Suppressor macrophage (primary cell): ENCODE measurements at regions not wholly inside any gene's neighbourhood (a gene's known extent, or its start where the extent isn't known, plus 50 kb on each side); places are given as distances from the start of the nearest gene placed in this dataset.
"Not testable (repeated sequence)": the region's sequence is repeated elsewhere in the genome, so short reads cannot be mapped to it uniquely, and the experiment has no call there.

Experiments
- DNase-seq, 4 experiments: peaks; one replicate each; pipeline ENCODE4 v3.0.0-alpha.2; 2020 to 2022

DNA sequence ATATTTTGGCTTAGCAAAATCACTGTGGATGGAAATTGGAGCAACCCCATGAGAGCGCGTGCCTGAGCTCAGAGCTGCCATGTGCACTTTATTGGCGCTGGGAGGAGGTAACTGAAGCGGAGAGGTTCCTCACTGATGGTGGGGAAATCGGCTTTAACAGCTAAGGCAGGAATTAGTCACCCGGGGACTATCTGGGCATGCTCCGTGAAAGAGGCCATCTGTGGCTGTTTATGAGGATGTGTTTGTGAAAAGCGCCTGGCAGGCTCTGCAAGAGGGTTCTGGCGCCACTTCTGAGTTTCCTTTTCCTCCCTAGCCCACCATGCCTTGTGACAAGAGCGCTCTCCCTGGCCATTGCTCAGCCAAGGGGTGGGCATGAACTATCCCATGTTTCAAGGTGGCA lies 815.6 kb downstream of the UQCRFS1 start:
- DNase-seq: no peak

DNA sequence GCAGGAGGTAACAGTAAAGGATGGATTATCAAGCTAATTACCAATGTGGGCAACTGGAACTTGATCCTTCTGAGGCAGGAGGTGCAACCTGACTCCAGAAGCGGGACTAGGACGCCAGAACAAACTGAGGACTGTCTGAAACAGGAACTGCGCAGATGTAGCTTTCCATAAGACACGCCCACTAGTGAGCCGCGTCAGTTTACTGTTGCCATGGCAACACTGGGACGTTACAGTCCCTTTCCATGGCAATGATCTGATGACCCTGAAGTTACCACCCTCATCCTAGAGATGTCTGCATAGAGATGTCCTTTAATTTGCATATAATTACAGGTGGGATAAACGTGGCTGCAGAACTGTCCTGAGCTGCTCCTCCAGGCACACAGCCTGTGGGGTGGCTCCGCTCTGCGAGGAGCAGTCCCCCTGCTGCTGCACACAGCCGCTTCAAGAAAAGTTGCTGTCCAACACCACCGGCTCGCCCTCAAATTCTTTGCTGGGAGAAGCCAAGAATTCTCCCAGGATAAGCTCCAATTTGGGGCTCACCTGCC lies 816.6 kb downstream of the UQCRFS1 start:
- DNase-seq: no peak

DNA sequence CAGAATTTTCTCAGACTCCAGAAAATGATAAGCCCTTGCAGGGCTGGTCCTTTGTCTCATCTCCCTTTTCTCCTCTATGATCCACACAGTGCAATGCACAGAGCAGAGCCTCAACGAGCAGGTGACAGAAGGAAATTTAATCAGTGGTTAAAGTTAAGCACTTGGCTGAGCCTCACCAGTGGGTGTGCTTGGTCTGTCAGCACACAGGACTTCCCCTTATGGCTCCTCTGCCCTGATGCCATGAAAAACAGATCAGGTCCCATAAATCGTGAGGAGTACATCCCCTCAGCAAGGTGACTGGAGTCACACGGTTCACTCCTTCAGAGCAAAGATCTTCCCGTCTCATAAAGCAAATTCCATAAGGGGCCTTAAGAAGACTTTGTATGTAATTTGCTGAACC lies 818.2 kb downstream of the UQCRFS1 start:
- DNase-seq: peak; percentile 9 to 27 (median 12)

DNA sequence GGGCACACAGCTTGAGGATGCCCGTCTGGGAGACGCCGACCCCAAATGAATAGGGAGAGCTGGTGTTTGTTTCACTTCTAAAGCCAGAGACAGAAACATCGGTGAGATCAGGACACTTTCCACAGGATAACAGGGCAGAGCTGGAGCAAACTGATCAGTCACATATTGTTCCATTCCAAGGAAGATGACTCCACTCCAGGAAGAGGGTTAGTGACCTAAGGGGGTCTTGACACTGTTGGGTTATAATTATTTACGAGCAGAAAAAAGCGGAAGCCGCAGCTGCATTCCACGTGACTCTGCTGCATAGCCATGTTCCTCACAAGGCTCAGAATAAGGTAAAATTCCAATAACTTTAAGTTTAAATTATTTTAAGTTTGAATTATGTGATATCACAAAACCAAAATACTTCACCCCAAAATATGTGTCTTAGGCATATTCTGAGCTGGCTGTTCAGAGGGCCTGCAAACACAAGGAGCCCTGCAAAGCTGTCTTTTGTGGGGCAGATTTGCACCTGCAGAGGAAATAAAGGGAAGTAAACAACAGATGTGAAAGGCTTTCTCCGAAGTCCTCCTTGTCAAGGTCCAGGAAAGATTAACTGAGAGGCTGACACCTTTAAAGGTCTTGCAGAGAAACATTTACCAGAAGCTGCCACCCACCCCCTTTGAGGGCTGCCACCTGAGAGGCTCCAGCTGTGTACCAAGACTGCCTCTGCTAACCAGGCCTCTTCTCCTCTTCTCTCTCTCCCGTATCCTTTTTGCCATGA lies 819.2 kb downstream of the UQCRFS1 start:
- peak; percentile 12 to 42 (median 22) for DNase-seq

DNA sequence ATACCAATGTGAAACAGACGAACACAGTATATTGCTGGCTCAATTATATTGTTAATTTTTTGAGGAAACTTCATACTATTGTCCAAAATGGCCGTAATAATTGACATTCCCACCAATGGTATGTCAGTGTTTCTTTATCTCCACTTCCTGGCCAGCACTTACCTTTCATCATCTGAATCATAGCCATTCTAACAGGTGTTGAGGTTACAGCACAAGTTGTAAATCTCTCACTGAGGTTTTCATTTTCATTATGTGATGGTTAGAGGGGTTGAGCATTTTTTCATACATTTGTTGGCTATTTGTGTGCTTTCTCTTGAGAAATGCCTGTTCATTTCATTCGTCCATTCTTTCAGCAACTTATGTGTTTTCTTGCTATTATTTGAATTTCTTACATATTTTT lies 824.0 kb downstream of the UQCRFS1 start:
- no peak for DNase-seq

DNA sequence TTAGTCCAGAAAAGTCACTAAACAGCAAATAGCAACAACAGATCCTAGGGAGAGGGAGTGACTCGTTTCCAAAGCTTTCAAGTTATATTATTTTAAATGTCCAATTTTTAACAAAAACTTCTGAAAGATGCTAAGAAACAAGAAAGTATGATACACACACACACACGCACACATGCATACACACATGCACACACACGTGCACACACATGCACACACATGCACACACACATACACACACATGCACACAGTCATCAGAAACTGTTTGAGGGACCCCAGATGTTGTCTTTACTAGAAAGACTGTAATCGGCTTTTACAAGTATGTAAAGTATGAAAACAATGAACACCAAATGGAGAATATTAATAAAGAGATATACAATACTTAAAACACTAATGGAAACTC lies 825.4 kb downstream of the UQCRFS1 start:
- DNase-seq: no peak

DNA sequence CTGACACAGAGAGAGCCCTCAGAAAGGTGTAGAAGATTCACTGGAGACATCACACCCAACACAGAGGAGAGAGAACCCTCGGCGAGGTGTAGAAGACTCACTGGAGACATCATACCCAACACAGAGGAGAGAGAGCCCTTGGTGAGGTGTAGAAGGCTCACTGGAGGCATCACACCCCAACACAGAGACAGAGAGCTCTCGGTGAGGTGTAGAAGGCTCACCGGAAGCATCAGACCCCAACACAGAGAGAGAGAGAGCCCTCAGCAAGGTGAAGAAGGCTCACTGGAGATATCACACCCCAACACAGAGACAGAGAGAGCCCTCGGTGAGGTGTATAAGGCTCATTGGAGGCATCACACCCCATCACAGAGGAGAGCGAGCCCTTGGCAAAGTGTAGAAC lies 826.5 kb downstream of the UQCRFS1 start:
- no peak for DNase-seq

DNA sequence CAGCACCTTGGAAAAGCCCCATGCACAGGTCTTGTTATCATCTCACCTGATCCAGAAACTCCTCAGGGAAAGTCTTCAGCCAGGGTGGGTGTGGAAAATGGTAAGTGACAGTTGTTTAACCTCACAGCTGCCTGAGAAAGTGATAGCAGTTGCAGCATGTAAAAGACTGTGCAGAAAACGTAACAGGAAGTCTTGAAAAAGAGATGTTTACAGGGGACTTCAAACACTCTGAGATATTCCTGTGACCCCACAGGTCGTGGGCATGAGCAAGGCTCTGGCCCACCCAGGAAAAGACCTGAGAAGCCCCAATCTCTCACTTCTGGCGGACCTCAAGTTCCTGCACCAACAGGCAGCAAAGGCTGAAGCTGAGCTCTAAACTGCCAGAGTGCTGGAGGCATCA lies 826.9 kb downstream of the UQCRFS1 start:
- DNase-seq: no peak

DNA sequence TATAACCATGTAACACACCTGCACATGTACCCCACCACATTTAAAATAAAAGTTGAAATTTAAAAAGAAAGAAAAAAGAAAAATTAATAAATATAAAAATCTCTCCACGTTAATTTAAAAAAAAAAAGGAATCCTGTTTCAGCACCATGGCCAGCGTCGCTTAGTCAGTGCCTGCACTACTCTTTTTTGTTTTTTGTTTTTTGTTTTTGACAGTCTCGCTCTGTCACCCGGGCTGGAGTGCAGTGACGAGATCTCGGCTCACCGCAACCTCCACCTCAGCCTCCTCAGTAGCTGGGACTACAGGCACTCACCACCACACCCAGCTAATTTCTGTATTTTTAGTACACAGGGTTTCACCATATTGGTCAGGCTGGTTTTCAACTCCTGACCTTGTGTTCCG lies 835.9 kb downstream of the UQCRFS1 start:
- peak in 3 of 4 experiments; percentile 5 to 24 (median 9) for DNase-seq

DNA sequence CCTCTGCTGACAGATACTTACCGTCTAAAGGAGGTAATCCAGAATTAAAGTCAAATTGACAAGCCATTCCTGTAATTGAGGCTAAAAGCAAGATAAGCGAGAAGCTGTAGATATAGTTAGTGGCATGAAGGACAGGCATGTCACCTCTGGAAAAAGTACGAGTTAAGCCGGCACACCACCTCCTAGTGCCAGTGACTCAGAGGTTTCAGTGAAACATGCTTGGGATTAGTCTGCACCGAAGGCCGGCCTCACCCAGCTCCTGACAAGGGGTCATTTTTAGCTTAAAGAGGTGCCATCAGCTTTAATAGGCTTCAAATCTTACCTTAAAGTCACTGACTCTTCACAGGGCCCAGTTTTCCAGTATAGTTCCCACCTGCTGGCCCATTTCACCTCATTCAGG lies 838.0 kb downstream of the UQCRFS1 start:
- DNase-seq: no peak

DNA sequence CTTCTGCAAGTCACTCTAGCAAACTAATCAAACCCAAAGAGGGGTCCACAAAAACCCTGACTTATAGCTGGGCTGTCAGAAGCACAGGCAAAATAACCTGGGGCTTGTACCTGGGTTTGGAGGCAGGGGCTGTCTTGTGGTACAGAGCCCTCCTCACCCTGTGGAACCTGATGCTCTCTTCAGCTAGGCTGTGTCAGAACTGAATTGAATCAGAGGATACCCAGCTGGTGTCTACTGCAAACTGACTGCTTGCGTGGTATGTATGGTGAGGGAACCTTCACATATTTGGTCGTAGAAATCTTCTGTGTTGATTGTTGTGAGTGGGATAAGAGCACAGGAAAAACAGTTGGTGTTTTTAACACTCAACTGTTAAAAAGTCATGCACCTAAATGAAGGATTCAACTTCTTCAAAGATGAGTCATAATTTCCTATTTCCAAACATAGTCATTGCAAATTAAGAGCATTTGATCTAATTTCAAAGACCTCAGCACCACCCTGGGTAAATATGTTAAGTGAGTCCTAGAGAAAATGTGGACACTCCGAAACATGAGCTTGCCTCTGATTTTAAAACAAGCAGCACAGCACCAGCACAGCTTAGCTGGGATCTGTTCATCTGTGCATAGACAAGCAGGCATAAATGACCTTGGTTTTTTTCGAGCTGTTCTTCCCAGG lies 840.2 kb downstream of the UQCRFS1 start:
- DNase-seq: no peak

DNA sequence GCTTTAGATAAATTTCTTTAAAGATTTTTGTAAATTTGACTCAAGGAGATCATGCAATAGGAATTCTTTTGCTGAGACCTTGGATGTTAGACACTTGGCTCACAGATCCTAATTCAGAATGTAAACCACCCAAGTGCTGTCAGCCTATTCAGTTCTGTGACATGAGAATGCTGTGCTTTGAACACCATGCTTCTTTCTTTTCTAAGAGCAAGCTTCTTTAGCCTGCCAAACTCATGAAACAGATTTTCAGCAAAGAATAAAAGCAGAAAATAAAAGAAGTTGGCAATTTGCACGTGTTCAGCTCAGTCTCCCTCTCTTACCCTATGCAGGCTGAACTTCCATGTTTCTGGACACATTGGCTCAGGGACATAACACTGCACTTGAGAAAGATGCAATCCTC lies 845.8 kb downstream of the UQCRFS1 start:
- DNase-seq: no peak

DNA sequence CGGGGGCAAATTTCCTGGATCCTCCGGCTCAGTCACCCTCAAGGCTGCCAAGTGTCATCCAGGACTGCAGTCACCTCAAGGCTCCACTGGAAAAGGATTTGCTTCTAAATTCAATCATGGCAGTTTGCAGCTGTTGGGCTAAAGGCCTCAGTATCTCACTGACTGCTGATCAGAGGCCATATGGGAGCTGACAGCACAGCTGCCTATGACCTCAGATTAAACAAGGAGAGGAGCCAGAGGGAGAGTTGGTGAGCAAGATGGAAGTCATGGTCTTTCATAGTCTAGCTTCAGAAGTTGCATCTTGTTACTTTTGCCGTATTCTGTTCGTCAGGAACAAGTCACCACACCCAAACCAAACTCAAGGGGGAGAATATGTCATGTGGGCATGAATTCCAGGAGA lies 849.7 kb downstream of the UQCRFS1 start:
- no peak for DNase-seq

DNA sequence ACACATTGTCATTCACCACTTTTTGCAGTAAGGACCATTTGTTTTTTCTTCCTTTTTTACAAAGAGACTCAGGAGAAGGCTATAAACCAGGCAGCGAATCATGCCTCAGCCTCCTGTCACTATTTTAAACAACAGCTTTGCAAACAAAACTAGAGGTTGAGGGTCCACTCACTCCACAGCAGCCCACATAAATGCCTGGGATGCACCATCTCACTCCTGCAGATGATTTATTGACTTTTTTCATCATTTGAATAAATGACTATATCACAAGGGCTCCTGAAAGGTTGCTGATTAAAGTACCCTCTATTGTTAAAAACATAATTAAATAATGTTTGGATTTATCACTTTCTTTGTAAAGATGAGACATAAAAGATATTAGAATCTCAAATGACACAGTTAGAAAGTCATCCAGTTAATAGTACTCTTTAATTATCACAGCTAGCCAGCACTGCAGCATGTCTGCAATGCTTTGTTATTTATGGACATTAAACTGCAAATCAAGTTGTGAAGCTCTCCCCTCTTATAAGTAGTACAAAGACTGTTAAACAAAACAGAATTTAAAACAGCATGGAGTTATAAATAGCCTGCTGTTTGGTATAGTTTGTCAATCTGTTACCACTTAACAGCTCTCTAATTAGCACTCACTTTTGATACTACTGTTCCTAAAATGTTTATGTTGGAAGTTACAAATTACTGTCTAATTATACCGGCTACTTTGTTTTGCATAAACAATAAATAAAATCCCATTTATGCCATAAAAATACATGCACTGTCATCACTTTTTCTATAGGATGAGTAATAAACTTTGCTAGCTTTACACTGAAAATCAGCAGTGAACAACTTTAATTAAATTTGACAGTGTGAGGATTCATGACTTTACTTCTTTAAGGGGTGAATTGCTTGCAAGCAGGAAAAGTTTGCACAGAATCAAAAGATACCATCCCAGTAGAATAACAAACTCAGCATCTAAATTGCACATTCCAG lies 853.2 kb downstream of the UQCRFS1 start:
- no peak for DNase-seq

DNA sequence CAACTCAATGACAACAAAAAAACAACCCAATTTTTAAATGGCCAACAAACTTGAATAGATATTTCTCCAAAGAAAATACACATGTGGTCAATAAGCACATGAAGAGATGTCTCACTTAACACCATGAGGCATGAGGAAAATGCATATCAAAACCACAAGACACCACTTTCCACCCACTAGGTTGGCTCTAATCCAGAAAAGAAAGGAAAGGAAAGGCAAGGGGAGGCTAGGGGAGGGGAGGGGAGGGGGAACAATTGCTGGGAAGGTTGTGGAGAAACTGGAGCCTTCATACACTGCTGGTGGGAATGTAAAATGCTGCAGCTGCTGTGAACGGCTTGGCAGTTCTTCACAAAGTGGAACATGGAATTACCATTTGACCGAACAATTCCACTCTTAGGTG lies 854.3 kb downstream of the UQCRFS1 start:
- DNase-seq: no peak

DNA sequence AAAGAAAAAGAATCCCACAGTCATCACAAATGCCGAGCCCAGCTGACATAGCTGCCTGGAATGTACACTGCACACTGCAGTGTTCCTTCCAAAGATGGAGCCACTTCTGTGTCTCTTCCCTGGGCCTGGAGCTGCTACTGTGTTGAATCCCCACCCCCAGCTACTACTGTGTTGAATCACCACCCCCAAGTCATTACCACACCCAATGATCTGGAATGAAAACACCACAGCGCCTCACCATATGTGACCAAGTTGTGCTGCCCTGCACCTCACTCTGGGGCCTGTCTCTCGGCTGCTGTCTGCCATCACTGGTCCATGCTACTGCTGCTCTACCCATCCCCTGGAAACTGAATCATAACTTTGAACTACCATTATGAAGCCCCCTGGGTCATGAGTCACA lies 861.2 kb downstream of the UQCRFS1 start:
- DNase-seq: no peak

DNA sequence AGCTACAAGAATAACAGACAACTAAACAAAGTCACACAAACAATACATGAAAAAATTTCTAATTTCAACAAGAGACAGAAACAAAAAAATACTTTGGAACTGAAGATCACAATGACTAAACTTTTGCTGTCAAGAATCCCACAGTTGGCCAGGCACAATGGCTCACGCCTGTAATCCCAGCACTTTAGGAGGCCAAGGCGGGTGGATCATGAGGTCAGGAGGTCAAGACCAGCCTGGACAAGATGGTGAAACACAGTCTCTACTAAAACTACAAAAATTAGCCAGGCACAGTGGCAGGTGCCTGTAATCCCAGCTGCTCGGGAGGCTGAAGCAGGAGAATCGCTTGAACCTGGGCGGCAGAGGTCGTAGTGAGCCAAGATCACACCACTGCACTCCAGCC lies 861.6 kb downstream of the UQCRFS1 start:
- DNase-seq: not testable (repeated sequence)

DNA sequence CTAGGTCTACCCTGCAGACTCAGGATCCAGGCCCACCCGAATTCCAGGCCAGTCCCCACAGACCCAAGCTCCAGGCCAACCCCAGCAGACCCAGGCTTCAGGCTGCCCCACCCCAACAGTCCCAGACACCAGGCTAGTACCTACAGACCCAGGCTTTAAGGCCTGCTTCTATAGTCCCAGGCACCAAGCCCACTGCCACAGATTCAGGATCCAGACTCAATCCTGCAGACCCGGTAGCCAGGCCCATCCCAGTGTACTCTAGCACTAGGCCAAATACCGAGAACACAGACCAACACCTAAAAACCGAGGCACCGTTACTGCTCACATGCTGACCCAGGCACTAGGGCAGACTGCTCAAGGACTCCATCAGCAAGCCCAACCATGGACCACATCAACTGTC lies 862.3 kb downstream of the UQCRFS1 start:
- no peak for DNase-seq

DNA sequence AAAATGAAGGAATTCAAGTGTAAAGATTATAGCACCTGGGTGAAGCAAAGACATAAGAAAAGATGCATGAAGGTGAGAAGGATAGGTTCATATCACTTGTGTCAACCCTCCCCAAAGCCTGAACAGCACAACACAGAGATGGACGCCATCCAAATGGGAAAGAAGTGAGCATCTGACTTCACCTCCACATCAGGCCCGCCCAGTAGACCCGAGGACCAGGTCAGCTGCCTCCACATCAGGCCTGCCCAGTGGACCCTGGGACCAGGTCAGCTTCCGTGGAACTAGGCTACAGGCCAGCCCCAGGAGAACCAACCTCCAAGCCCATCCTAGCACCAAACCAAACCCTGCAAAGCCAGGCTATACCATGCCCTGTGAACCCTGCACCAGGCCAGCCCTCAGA lies 862.9 kb downstream of the UQCRFS1 start:
- DNase-seq: no peak

DNA sequence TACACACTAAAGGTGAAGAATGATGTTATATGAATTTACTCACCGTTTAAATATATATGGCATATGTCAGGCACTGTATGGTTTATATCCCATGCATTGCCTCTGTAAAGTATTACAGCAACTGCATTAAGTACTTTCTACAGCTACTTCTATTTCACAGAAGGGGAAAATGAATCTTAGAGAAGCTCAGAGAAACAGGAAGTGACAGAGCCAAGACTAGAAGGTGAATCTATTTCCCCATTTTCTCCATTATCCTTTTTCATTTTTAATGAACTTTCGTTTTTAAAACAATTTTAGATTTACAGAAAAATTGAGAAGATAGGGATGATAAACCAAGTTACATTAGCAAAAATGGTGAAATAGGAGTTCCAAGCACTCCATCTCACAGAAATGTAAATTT lies 863.3 kb downstream of the UQCRFS1 start:
- DNase-seq: peak in 2 of 4 experiments; percentile 2 to 3

DNA sequence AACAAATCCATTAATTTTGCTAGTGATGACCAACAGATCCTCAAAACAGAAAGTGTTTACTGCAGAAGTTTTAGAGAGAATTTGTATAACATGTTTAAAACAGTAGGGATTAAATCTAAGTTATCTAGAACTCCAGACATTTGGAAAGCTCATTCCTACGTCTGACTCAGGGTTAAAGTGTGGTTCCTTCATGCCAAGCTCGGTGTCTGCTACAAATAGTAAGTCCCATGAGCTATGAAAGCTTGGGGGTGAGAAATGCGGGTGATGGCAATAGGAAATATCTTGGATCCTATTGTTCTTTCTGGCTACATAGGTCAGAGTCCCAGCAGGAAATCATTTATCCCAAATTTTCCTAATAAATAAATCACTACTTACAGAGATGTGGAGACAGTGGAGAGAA lies 867.1 kb downstream of the UQCRFS1 start:
- DNase-seq: no peak

DNA sequence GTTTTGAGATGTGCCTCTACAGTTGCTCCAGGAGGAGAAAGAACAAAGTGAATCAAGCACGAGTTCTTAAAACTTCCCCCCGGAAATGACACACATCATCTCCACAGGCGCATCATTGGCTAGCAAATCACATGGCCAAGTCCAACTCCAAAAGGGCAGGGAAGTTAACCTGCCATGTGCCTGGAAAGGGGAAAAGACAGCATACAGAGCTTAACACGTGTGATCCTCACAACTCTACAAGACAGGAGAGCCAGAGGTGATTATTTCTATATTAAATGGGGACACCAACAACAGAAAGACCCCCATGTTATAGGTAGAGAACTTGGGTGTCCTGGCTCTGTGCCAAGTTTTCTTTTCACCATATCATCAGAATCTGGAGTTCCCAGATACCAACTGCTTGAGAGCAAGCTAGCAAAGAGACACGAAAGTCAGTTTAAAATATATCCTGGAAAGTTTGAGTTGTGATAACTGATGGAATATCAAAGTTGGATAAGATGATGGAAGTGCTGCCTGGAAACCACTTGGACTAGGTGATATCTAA lies 871.1 kb downstream of the UQCRFS1 start:
- no peak for DNase-seq

DNA sequence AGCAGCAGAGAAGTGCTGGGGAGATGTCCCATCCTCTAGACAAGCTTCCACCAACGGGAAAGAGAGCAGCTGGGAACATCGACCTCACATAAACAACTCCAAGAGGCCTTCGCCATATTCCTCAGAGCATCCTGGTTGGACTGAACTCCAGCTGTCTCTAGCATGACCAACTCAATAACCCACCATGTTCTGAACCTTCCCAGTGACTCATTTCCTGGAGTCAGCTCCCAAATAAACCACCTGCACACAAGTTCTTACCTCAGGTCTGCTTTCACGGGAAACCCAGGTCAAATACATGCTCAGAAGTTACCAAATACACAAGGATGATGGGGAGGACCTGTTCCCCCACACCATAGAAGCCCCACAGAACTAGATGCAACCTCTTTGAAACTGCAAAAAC lies 878.5 kb downstream of the UQCRFS1 start:
- DNase-seq: no peak
